NCI-H1048 (cell line): ENCODE measurements at regions not wholly inside any gene's neighbourhood (a gene's known extent, or its start where the extent isn't known, plus 50 kb on each side); places are given as distances from the start of the nearest gene placed in this dataset.
"Not testable (repeated sequence)": the region's sequence is repeated elsewhere in the genome, so short reads cannot be mapped to it uniquely, and the experiment has no call there.

Experiments
- DNase-seq: peaks from one replicate; lab custom pipeline; 2025; lab: John Stamatoyannopoulos, UW

DNA sequence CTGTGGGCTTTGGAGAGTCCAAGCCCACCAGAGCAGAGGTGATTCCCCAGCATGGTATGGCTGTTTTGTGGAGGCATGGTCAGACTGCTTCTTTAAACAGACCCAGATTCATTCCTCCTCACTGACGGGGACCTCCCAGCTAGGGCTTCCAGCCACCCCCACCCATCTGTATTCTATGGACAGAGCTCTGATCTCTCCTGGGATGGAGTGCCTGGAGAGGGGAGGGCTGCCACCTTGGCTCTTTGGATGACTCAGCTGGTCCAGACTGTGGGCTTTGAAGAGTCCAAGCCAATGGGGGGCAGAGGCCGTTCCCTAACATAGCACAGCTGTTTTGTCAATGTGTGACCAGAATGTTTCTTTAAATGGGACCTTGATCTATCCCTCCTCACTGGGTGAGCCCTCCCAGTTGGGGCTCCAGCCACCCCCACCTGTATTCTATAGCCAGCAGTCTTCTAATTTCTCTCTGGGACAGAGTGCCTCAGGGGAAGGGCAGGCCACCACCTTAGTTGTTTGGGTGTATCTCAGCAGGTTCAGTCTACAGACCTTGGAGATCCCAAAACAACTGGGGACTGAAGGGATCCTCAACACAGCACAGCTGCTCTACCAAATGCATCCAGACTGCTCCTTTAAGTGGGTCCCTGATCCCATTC, 122.0 kb upstream of the OSTN start:
- DNase-seq: no peak

DNA sequence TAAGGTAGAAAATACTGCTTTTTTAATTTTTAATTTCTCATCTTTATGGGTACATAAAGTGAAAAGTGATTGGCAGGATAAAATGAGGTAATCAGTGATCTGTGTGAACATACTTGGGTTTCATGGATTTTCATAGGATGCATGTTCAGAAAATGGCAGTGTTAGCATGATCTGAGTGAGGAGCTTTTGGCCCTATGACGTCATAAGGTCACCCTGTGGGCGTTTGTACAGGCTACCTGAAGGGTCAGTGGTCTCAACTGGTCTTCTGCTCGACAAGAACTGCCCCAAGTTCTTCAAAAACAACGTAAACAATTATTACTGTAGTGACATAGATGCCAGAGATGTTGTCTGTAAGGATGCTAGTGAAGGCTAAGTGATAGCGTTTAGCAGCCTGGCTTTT, 124.5 kb upstream of the OSTN start:
- no peak for DNase-seq

- DNase-seq: no peak
These were observed 128.2 kb upstream of the OSTN start for GRCh38 chr3:191070762-191071403.

DNA sequence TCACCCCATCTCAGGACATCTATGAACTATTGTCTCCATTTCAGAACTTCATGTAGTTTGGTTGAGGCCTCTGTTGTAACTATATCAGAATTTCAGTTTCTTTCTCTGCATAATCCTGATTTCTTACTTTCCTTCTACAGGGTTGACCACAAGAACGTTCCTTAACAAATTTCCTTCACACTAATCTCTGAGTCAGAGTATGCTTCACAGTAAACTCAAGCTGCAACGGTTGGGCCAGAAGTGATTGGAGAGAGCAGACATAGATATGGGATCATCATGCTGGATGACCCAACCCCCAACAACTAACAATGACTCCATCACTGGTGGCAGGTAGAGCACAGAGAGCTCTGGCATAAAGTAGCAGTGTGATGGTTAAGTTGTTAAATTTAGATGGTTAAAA, 128.8 kb upstream of the OSTN start:
- DNase-seq: no peak

DNA sequence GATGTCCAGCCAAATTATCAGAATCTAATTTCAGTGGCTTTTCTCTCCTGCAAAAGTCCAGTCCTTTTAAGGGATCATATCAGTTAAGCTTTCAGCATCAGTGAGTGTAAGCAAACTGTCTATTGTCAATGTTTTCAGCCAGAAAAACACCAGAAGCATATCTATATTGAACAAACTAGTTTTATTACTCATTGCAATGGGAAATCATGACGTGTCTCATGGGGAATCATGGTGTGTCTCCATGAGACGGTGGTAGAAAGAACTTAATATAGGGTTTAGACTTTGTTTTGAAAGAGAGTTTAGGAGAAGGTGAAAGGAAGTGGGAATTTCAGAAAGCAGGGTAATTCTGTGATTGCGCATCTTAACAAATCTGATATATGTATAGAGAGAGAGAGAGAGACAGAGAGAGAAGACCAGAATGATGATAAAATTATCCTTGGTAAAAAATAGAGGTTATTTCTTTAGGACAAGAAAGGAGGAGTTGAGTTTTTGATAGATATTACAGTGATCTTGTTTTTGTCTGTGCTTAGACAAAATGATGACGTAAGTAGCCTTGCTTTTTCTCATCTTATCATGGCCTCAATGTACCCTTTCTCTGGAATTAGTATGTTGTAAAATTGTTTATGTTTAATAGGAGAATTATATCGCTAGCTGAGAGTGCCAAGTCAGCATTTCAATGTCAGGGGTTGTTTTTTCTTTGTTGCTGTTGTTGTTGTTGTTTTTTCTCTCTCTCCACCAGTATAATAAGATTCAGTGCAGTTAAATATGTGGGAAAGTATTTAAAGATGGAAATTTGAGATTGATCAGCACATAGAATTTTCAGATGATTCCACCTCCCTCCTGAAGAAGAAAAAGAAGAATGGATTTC, 129.9 kb upstream of the OSTN start:
- no peak for DNase-seq

- no peak for DNase-seq
These were observed 132.4 kb upstream of the OSTN start for GRCh38 chr3:191066669-191067068.

- no peak for DNase-seq
These were observed 133.7 kb upstream of the OSTN start for GRCh38 chr3:191065181-191065805.

DNA sequence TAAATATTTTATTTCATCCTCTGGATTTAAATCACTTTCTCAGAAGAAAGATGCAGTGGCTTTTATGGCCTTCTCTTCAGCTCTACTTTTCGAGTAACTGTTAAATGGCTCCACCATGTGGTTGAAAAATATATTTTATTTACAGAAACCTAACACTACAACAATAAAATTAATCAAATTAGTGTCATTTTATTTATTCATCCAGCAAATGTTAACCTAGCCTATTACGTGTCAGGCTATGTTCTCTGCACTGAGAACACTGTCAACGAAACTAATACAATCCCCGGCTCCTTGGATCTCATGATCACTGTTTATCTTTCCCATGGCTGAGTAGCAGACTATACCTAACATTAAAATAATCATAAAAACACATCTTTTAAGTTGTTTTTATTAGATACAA, 148.0 kb upstream of the OSTN start:
- peak; percentile 18 for DNase-seq

DNA sequence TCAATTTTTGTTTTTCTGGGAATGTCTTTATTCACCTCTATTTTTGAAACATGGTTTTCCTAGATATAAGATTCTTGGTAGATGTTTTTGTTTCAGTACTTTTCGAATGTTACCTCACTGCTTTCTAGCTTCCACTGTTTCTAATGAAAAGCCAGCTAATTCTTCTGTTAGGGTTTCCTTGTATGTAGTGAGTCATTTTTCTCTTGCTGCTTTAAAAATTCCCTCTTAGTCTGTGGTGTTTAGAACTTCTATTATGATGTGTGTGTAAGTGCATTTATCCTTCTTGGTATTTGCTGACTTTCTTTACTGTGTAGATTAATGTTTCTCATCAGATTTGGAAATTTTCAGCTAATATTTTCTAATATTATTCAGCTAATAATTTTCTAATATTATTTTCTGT, 151.1 kb upstream of the OSTN start:
- DNase-seq: no peak

GRCh38 chr3:191030929-191031328, 168.1 kb upstream of the OSTN start:
- DNase-seq: no peak

DNA sequence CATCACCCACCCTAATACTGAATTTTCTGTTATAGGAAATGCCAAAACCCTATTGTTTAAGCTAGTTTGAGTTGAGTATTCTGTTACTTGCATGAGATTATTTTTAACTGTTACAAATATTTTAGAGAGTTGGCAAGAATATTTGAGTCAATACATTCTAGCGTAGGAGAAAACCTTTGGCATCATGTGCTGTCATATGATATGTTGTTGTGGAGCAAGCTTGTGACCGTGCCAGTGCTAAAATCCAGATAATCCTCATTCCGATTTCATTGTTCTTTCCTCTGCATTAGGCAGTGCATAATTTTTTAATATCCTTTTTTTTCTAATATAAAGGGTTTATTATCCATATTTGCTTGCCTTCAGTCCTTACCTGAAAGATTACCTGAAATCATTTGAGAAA, 168.0 kb upstream of the GMNC start:
- DNase-seq: no peak

GRCh38 chr3:191026746-191027145, 164.3 kb upstream of the GMNC start:
- DNase-seq: no peak

- DNase-seq: no peak
These were observed 158.4 kb upstream of the GMNC start for GRCh38 chr3:191020730-191021396.

GRCh38 chr3:191019855-191020254, 157.4 kb upstream of the GMNC start:
- DNase-seq: no peak

- not testable (repeated sequence) for DNase-seq
These were observed 153.5 kb upstream of the GMNC start for GRCh38 chr3:191015960-191016359.

- no peak for DNase-seq
These were observed 145.6 kb upstream of the GMNC start for GRCh38 chr3:191008074-191008473.

GRCh38 chr3:191005790-191006189, 143.3 kb upstream of the GMNC start:
- DNase-seq: no peak

- no peak for DNase-seq
These were observed 141.2 kb upstream of the GMNC start for GRCh38 chr3:191003742-191004141.

DNA sequence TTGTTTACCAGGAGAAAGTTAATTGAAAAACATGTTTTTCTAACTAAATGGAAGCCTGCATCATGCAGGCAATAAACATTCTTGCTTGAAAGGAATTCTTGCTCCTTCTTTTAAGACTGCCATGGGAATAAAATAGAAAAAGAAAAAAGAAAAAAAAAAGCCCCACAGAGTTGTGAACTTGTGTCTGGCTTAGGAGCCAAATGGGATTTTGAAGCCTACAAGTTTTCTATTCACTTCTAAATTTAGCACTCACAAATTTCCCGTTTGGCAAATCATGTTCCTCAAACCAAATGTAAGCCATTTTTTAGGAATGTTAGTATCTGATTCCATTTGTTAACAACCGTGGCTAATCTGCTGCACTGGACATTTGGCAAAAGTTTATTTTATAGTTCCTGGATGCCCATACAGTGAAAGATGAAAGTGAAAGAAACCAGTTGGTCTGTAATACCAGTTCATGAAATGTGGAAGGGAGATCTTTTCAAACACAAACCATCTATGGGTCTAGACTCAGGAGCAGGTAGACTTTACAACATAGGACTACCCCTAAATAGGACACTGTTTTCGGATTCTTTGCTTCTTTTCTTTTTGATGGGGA, 133.8 kb upstream of the GMNC start:
- DNase-seq: no peak

- DNase-seq: no peak
These were observed 132.7 kb upstream of the GMNC start for GRCh38 chr3:190995156-190995555.

DNA sequence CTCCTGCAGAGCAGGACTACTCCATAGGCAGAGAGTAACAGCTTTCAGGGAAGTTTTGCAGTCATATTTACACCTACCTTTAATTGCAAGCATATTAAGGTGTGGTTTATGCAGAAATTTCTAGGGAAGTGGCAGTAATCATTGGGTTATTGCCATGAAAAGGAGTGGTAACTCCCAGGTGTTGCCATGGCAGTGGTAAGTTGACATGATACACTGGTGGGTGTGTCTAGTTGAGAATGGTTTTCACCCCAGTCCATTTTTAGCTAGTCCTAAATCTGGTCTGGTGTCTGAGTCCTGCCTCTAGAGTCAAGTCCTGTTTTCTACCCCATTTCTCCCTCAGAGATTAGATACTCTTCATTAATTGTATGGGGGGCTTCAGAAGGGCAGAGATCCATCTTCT, 128.4 kb upstream of the GMNC start:
- no peak for DNase-seq

GRCh38 chr3:190989218-190989617, 126.7 kb upstream of the GMNC start:
- no peak for DNase-seq
